ENCODE measurements at regions not wholly inside any gene's neighbourhood (a gene's known extent, or its start where the extent isn't known, plus 50 kb on each side); places are given as distances from the start of the nearest gene placed in this dataset.

DNA sequence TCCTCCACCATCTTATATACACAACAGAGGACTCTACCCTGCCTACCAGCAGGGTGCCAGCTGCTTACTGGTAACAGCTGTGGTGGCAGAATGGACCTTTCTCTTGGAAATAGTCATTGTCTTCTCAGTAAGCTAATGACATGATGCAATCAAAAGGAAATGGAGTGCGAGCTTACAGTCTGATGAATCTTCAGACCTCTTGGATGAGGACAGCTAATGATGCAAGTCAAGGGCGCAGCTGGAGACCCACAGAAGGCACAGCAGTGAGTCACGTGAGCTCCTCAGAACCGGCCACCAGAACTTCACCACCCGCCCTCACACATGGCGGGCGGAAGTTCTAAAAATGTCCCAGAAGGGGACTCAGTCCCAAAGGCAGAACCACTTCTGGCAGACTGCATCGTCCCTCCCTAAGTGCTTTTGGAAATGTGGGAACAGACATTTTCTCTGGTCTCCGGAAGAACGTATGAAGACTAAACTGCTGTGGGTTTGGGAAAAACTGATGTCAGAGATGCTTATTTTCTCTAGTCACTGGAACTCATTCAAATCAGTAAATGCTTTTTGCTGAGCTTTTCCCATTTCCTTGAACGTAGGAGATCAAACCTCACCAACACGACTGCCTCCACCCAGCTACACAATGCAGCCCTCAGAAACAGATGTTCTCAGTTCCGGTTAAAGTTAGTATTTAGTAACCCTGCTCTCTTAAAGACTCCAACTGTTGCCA is 96.4 kb downstream of the FAS start:
- intact Hi-C loops (cut with micrococcal nuclease; ENCODE audit: unreplicated experiment) = no loop called here
- BruUV-seq (replicated peaks) = no TSS peak
- Mint-ChIP-seq H3K4me1 (ENCODE audit: low read depth, unreplicated experiment) (no peaks in the 10 kb centered on the region), H3K27me3 (ENCODE audit: insufficient read depth, unreplicated experiment) (no peaks in the 10 kb centered on the region), H3K9me3 (ENCODE audit: unreplicated experiment) (no peaks in the 10 kb centered on the region), H3K36me3 (ENCODE audit: insufficient read depth, unreplicated experiment) (no peaks in the 10 kb centered on the region), H3K4me3 (ENCODE audit: unreplicated experiment) (no peak overlapping the region), H3K27ac (ENCODE audit: unreplicated experiment) (no peak overlapping the region)
- no peak for DNase-seq
- no peaks in the 10 kb centered on the region for H3K36me3 ChIP-seq (ENCODE audit: control insufficient read depth, insufficient read depth, low read length)
- H3K9me3 ChIP-seq = no peaks in the 10 kb centered on the region
- no peak for TF ChIP-seq CTCF (IDR thresholded peaks at IDR 0.05; ENCODE audit: insufficient read depth in 1 of 2, low read depth in 1 of 2, low read length in 1 of 2, severe bottlenecking in 1 of 2, unreplicated experiment in 1 of 2)
- H3K4me1 ChIP-seq = no peaks in the 10 kb centered on the region
- CTCF ChIA-PET = no interaction called here
- H3K27me3 ChIP-seq (replicated peaks; ENCODE audit: control insufficient read depth, insufficient read depth, low read length) = no peaks in the 10 kb centered on the region; the same call in 1 of the 2 replicates
- H3K4me3 ChIP-seq (ENCODE audit: low read depth, low read length) = no peak overlapping the region
- POLR2A ChIA-PET = no interaction called here

GRCh38 chr10:89085153-89085552 is 94.6 kb downstream of the FAS start:
- H3K9me3 Mint-ChIP-seq (ENCODE audit: unreplicated experiment) = no peaks in the 10 kb centered on the region
- intact Hi-C loops (cut with micrococcal nuclease; ENCODE audit: unreplicated experiment) = no loop called here
- TF ChIP-seq CTCF (IDR thresholded peaks at IDR 0.05; ENCODE audit: insufficient read depth in 1 of 2, low read depth in 1 of 2, low read length in 1 of 2, severe bottlenecking in 1 of 2, unreplicated experiment in 1 of 2) = no peak
- ChIA-PET CTCF (no interaction called here), POLR2A (no interaction called here)
- Histone ChIP-seq H3K27me3 (replicated peaks; ENCODE audit: control insufficient read depth, insufficient read depth, low read length) (no peaks in the 10 kb centered on the region; the same call in 1 of the 2 replicates), H3K4me3 (ENCODE audit: low read depth, low read length) (no peak overlapping the region), H3K9me3 (no peaks in the 10 kb centered on the region), H3K36me3 (ENCODE audit: control insufficient read depth, insufficient read depth, low read length) (no peaks in the 10 kb centered on the region), H3K4me1 (no peaks in the 10 kb centered on the region)
- H3K36me3 Mint-ChIP-seq (ENCODE audit: insufficient read depth, unreplicated experiment) = no peaks in the 10 kb centered on the region
- no peaks in the 10 kb centered on the region for H3K27me3 Mint-ChIP-seq (ENCODE audit: insufficient read depth, unreplicated experiment)
- no peak for DNase-seq
- no peaks in the 10 kb centered on the region for H3K4me1 Mint-ChIP-seq (ENCODE audit: low read depth, unreplicated experiment)
- no peak overlapping the region for H3K4me3 Mint-ChIP-seq (ENCODE audit: unreplicated experiment)
- no peak overlapping the region for H3K27ac Mint-ChIP-seq (ENCODE audit: unreplicated experiment)
- no TSS peak for BruUV-seq (replicated peaks)

GRCh38 chr10:89082086-89082485 is 91.5 kb downstream of the FAS start:
- no peaks in the 10 kb centered on the region for H3K36me3 Mint-ChIP-seq (ENCODE audit: insufficient read depth, unreplicated experiment)

More at GRCh38 chr10:89082086-89082485, 91.5 kb downstream of the FAS start:
- H3K27me3 Mint-ChIP-seq (ENCODE audit: insufficient read depth, unreplicated experiment) = peaks cover 5% of the 10 kb centered on the region
- intact Hi-C loops (cut with micrococcal nuclease; ENCODE audit: unreplicated experiment) = no loop called here
- H3K27me3 ChIP-seq (replicated peaks; ENCODE audit: control insufficient read depth, insufficient read depth, low read length) = no peaks in the 10 kb centered on the region; the same call in 1 of the 2 replicates
- no peaks in the 10 kb centered on the region for H3K9me3 Mint-ChIP-seq (ENCODE audit: unreplicated experiment)
- CTCF ChIA-PET = no interaction called here
- no peaks in the 10 kb centered on the region for H3K36me3 ChIP-seq (ENCODE audit: control insufficient read depth, insufficient read depth, low read length)
- H3K27ac Mint-ChIP-seq (ENCODE audit: unreplicated experiment) = no peak overlapping the region
- H3K4me1 Mint-ChIP-seq (ENCODE audit: low read depth, unreplicated experiment) = no peaks in the 10 kb centered on the region
- POLR2A ChIA-PET = no interaction called here
- BruUV-seq (replicated peaks) = no TSS peak
- no peak for DNase-seq
- H3K9me3 ChIP-seq = no peaks in the 10 kb centered on the region
- no peaks in the 10 kb centered on the region for H3K4me1 ChIP-seq
- H3K4me3 Mint-ChIP-seq (ENCODE audit: unreplicated experiment) = no peak overlapping the region
- TF ChIP-seq CTCF (IDR thresholded peaks at IDR 0.05; ENCODE audit: insufficient read depth in 1 of 2, low read depth in 1 of 2, low read length in 1 of 2, severe bottlenecking in 1 of 2, unreplicated experiment in 1 of 2) = no peak
- H3K4me3 ChIP-seq (ENCODE audit: low read depth, low read length) = no peak overlapping the region
